ENCODE measurements at regions not wholly inside any gene's neighbourhood (a gene's known extent, or its start where the extent isn't known, plus 50 kb on each side); places are given as distances from the start of the nearest gene placed in this dataset.

GRCh38 chrX:42541554-42541953 lies 236.4 kb downstream of the PPP1R2C start:
- TF ChIP-seq, protein P1, sequence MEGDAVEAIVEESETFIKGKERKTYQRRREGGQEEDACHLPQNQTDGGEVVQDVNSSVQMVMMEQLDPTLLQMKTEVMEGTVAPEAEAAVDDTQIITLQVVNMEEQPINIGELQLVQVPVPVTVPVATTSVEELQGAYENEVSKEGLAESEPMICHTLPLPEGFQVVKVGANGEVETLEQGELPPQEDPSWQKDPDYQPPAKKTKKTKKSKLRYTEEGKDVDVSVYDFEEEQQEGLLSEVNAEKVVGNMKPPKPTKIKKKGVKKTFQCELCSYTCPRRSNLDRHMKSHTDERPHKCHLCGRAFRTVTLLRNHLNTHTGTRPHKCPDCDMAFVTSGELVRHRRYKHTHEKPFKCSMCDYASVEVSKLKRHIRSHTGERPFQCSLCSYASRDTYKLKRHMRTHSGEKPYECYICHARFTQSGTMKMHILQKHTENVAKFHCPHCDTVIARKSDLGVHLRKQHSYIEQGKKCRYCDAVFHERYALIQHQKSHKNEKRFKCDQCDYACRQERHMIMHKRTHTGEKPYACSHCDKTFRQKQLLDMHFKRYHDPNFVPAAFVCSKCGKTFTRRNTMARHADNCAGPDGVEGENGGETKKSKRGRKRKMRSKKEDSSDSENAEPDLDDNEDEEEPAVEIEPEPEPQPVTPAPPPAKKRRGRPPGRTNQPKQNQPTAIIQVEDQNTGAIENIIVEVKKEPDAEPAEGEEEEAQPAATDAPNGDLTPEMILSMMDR (IDR thresholded peaks at IDR 0.05): no peak
- no peak for TF ChIP-seq POLR2A (IDR thresholded peaks at IDR 0.05)

Measured in heart left ventricle (tissue), 13 donors.